H1 (cell line): ENCODE measurements at regions not wholly inside any gene's neighbourhood (a gene's known extent, or its start where the extent isn't known, plus 50 kb on each side); places are given as distances from the start of the nearest gene placed in this dataset.

ENCODE experiments used
- ATF2 ChIP-seq: IDR thresholded peaks from 2 replicates; pipeline ENCODE4 v1.6.1; 2012; ENCODE audit warnings: low read length, inconsistent platforms
- POLR2AphosphoS5 ChIP-seq: IDR thresholded peaks from 2 replicates; pipeline ENCODE4 v1.6.1; 2011; ENCODE audit warnings: low read depth, low read length
- POU5F1 ChIP-seq: IDR thresholded peaks from 2 replicates; pipeline ENCODE4 v1.6.1; 2011; ENCODE audit warnings: low read depth, mild to moderate bottlenecking, low read length, moderate library complexity

DNA sequence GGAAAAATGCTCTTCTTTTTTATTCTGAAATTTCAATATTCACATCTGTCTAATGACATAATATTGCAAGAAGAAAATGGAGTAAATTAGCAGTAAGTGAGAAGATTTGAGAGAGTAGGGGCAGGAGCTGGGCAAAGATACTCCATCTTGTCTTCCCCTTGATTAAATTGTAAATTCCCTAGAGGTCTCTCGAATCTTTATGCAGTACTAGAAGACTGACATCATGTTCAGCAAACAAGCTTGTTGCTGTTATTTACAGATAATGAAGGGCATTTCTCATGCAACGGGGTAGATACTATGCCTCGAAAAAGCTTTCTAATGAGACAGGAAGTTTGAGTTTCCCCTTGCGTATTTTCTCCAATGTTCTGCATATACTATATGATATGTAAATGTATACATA lies 306.9 kb upstream of the PTCHD4 start (continued):
- TF ChIP-seq POLR2AphosphoS5 (no peak), ATF2 (no peak), POU5F1 (no peak)
